HG03039 (cell line): ENCODE measurements at regions not wholly inside any gene's neighbourhood (a gene's known extent, or its start where the extent isn't known, plus 50 kb on each side); places are given as distances from the start of the nearest gene placed in this dataset.
"Not testable (repeated sequence)": the region's sequence is repeated elsewhere in the genome, so short reads cannot be mapped to it uniquely, and the experiment has no call there.

Source experiments
- ATAC-seq: cut with Tn5 transposase; IDR thresholded peaks from one replicate; pipeline ENCODE4 v1.9.1; 2021; ENCODE audit warnings: mild to moderate bottlenecking, moderate library complexity; ENCODE audit not compliant: unreplicated experiment

GRCh38 chr6:68071740-68072139 is 563.3 kb upstream of the ADGRB3 start:
- ATAC-seq: no peak

- ATAC-seq: no peak
Observed at GRCh38 chr6:68069921-68070710, 565.0 kb upstream of the ADGRB3 start.

DNA sequence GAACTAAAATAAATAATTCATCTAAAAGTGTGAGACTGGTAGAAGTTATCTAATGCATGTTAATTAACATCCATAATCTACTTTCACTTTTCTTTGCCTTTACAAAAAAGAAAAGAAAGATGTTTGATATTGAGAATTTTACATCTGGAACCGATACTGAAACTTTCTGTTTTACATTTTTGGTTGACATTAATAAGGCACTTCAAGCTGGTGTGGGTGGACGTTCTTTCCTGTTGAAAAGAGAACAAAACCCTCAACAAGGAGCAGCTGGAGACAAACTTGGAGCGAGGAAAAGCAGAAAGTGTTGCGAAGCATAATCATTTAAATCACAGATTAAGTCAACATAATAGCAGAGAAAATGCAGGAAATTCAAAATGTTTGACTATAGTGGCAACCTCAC is 575.2 kb upstream of the ADGRB3 start:
- ATAC-seq: no peak

GRCh38 chr6:68059261-68059660 is 575.8 kb upstream of the ADGRB3 start:
- no peak for ATAC-seq

DNA sequence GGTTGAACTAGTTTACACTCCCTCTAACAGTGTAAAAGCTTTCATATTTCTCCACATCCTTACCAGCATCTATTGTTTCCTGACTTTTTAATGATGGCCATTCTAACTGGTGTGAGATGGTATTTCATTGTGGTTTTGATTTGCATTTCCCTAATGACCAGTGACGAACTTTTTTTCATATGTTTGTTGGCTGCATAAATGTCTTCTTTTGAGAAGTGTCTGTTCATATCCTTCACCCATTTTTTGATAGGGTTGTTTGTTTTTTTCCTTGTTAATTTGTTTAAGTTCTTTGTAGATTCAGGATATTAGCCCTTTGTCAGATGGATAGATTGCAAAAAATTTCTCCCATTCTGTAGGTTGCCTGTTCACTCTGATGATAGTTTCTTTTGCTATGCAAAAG is 578.5 kb upstream of the ADGRB3 start:
- not testable (repeated sequence) for ATAC-seq

DNA sequence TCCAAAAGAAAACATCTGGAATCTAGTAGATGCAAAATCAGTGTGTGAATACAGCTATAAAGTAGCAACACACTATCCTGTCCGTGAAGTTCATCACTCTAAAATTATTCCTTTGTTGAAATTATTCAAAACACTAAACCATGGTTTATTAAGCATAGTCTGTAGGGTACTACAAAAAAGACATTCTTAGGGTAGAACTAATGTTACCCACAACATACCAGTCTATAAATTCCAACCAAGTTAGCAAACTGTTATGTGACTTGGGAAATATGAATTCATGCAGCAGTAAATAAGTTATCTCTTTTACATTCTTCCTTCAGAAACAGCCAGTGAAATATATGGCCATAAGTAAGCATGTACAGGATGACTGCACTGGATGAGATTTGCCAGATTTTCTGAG is 580.3 kb upstream of the ADGRB3 start:
- no peak for ATAC-seq

DNA sequence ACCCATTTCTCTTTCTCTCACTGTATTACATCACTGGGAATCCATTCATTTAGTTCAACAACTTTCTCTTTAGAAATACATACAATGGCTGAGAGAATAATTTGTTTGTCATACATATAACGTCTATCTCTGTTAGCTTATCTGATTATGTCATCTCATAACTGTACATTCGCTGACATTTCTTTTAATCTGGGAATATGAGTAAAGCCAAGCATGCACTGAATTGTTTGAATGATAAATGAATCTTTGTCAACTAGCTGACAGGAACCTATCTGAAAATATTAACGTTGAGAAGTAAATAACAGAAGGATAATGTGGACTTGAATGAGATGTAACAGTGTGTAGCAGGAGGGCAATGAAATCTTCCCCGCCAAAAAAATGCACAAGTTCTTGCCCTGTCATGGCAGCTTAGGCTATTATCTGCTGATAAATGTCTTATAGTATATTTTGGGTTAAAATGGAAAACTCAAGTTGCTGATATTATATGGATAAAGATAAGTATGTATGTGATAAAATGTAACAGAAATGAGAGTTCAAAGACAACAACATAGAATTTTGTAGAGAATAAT is 581.2 kb upstream of the ADGRB3 start:
- ATAC-seq: no peak

DNA sequence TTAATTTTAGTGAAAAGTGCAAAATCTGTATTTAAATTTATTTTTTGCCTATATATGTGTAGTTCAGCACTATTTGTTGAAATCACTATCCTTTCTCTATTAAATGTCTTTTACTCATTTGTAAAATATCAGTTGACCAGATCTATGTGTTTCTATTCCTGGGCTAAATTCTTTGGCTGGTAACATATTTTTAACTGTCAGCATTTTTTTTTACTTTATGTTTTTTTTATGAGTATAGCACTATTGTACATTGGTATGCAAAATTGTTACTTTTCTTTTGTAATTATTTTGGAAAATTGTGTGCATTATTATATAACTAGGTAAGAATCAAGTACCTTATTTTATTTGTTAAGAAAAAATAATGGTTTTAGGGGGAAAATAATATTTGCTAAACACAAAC is 582.8 kb upstream of the ADGRB3 start:
- ATAC-seq: no peak

DNA sequence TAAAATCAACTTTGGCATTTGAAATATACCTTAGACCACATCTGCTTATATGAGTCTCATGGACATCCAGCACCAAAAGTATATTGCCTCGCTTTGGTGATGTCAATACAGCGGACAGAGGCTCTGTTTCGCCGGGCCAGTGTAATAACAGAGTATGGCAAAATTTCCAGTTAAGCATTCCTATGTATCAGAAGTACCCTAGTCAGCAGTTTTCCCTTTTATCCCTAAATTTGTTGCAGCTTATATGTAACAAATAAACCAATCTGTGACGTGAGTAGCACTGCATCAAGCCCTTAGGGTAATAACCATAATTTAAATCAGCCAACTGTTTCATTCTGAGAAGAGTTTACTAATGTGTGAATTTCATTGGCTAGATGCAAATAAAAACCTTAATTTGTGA is 585.5 kb upstream of the ADGRB3 start:
- ATAC-seq: no peak

DNA sequence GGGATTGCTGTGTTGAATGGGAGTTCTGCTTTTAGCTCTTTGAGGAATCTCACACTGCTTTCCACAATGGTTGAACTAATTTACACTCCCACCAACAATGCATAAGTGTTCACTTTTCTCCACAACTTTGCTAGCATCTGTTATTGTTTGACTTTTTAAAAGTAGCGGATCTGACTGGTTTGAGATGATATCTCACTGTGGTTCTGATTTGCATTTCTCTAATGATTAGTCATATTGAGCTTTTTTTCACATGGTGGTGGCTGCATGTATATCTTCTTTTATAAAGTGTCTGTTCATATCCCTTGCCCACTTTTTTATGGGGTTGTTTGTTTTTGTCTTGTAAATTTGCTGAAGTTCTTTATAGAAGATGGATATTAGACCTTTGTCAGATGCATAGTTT is 588.3 kb upstream of the ADGRB3 start:
- no peak for ATAC-seq

DNA sequence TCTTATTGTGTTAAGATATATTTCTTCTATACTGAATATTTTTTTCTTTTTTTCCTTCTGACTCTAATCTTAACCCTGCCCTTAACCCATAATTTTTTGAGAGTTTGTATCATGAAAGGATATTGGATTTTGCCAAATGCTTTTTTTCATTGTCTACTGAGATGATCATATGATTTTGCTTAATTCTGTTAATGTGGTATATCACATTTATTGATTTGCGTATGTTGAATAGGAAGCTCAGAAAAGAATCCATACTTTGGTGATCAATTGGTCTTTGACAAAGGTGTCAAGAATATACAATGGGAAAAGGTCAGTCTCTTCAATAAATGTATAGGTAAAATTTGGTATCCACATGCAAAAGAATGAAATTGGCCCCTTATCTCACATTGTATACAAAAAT is 588.8 kb upstream of the ADGRB3 start:
- ATAC-seq: no peak

- no peak for ATAC-seq
Observed at GRCh38 chr6:68045193-68045592, 589.9 kb upstream of the ADGRB3 start.

DNA sequence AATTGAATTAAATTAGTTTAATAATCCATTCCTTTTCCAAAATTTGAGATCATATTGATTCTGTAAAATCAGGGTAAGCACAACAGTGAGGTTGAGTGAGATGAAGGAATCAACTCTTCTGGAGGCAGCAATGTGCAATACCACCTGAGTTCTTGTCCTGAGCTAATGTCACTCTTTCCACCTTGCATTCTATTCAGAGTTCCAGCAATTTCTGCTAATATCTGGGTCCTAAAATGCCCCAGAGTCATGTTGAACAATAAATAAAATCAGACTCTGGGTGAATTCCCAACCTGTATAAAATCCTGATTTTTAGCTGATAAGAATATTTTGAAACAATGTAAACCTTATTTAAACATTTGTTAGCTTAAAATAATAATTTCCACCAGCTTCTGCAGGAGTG is 590.8 kb upstream of the ADGRB3 start:
- no peak for ATAC-seq

- ATAC-seq: no peak
Observed at GRCh38 chr6:68043122-68043398, 592.0 kb upstream of the ADGRB3 start.

DNA sequence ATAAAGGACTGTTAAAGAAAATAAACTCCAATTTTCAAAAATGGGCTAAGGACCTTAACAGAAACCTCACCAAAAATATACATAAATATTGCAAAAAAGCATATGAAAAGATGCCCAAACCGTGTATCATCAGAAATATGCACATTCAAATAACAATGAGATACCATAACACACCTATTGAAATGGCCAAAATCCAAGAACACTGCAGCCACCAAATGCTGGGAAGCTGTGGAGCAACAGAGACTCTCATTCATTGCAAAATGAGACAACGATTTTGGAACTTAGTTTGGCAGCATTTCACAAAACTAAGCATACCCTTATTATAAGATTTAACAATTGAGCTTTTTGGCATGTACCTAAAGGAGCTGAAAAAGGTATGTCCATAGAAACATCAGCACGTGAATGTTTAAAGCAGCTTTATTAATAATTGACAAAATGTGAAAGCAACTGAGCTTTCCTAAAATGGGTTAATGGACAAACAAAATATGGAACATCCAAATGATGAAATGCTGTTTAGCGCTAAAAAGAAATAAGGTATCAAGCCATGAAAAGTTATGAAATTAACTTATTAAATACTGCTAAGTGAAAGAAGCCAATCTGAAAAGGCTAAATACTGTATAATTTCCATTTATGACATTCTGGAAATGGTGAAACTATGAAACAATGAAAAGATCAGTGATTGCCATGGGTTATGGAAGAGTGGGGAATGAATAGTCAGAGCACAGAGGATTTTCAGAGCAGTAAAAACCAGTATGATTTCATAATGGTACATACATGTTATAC is 592.6 kb upstream of the ADGRB3 start:
- no peak for ATAC-seq

DNA sequence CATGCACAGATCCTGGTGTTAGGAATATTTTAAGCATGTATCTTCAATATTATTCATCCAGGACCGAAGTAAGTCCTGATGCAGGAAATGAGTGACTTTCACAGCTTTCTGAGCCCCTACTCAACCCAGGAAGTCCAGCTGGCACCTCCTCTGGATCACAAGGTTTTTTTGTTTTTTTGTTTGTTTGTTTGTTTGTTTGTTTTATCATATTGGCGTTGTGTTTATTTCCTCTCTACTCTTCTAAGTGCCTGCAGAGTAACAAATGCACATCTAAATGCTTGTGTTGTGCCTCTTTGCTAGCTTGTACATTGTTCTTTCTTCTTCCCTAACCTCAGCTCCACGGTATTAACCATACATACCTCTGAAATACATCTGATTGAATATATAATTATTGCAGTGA is 594.3 kb upstream of the ADGRB3 start:
- no peak for ATAC-seq

DNA sequence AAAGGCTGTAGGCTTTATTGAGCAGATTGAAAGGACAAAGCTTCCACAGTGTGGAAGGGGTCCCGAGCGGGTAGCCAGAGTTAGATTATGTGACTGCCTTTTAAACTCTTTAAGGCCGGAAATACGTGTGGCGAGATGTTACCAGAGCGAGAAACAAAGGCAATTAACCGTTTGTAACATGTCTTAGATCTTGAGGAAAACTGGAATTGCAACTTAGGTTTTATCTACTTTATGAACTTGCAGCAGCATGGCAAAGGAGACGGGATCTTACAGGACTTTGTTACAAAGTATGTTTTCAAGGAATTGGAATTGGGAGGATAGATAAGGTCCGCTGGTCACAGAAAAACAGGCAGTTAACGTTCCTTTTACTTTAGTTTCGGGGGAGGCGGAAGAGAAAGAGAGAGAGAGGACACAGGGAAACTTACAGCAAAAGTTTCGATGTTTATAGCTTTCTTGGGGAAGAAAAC is 594.7 kb upstream of the ADGRB3 start:
- no peak for ATAC-seq

- no peak for ATAC-seq
Observed at GRCh38 chr6:68039641-68040311, 595.3 kb upstream of the ADGRB3 start.

- no peak for ATAC-seq
Observed at GRCh38 chr6:68038815-68039408, 596.2 kb upstream of the ADGRB3 start.

- no peak for ATAC-seq
Observed at GRCh38 chr6:68032217-68032616, 602.9 kb upstream of the ADGRB3 start.

GRCh38 chr6:68031054-68031453 is 604.0 kb upstream of the ADGRB3 start:
- no peak for ATAC-seq
